Mucosa of gallbladder (tissue), 1 donor: ENCODE measurements at regions not wholly inside any gene's neighbourhood (a gene's known extent, or its start where the extent isn't known, plus 50 kb on each side); places are given as distances from the start of the nearest gene placed in this dataset.

Source experiments
- DNase-seq: peaks from one replicate; pipeline ENCODE4 v3.0.0-alpha.2; 2020; ENCODE audit warnings: low spot score
- donor health status: DM: no; HTN: no; CAD: no.

GRCh38 chr5:147037515-147038205 lies 159.1 kb upstream of the PPP2R2B start:
- DNase-seq = no peak

GRCh38 chr5:147040856-147041255 lies 162.3 kb upstream of the PPP2R2B start:
- no peak for DNase-seq

- no peak for DNase-seq
Measured at GRCh38 chr5:147044572-147045273, 166.2 kb upstream of the PPP2R2B start.

- DNase-seq = no peak
Measured at GRCh38 chr5:147045290-147045689, 166.7 kb upstream of the PPP2R2B start.

GRCh38 chr5:147046281-147046680 lies 167.7 kb upstream of the PPP2R2B start:
- DNase-seq = no peak

- no peak for DNase-seq
Measured at GRCh38 chr5:147046894-147047293, 168.3 kb upstream of the PPP2R2B start.

GRCh38 chr5:147049764-147050163 lies 171.2 kb upstream of the PPP2R2B start:
- DNase-seq = no peak

- DNase-seq = no peak
Measured at GRCh38 chr5:147050172-147050571, 171.6 kb upstream of the PPP2R2B start.

GRCh38 chr5:147051193-147051592 lies 172.6 kb upstream of the PPP2R2B start:
- DNase-seq = no peak

- no peak for DNase-seq
Measured at GRCh38 chr5:147052519-147052918, 174.0 kb upstream of the PPP2R2B start.

GRCh38 chr5:147055089-147055826 lies 176.7 kb upstream of the PPP2R2B start:
- no peak for DNase-seq

GRCh38 chr5:147055850-147056566 lies 177.5 kb upstream of the PPP2R2B start:
- DNase-seq = no peak

- no peak for DNase-seq
Measured at GRCh38 chr5:147057051-147057450, 177.8 kb upstream of the STK32A start.

- no peak for DNase-seq
Measured at GRCh38 chr5:147061431-147061830, 173.4 kb upstream of the STK32A start.

GRCh38 chr5:147062427-147062826 lies 172.4 kb upstream of the STK32A start:
- DNase-seq = no peak

- DNase-seq = no peak
Measured at GRCh38 chr5:147063943-147064342, 170.9 kb upstream of the STK32A start.

- no peak for DNase-seq
Measured at GRCh38 chr5:147065071-147065470, 169.8 kb upstream of the STK32A start.

- no peak for DNase-seq
Measured at GRCh38 chr5:147068998-147069397, 165.8 kb upstream of the STK32A start.

GRCh38 chr5:147072622-147073021 lies 162.2 kb upstream of the STK32A start:
- DNase-seq = no peak

GRCh38 chr5:147073098-147073497 lies 161.7 kb upstream of the STK32A start:
- no peak for DNase-seq

- no peak for DNase-seq
Measured at GRCh38 chr5:147075187-147075586, 159.6 kb upstream of the STK32A start.

- DNase-seq = no peak
Measured at GRCh38 chr5:147080391-147080790, 154.4 kb upstream of the STK32A start.
